OCI-LY7 (cell line): ENCODE measurements at regions not wholly inside any gene's neighbourhood (a gene's known extent, or its start where the extent isn't known, plus 50 kb on each side); places are given as distances from the start of the nearest gene placed in this dataset.

Experiments used
- BruUV-seq: library from RNA; stranded (reverse); fragments of 400-500 nt; replicated peaks from 2 replicates; lab custom pipeline; 2021; lab: Mats Ljungman, UMichigan
- CTCF ChIA-PET: fragments of 300-600 bp; sonication (Branson Sonifier 250); formaldehyde crosslinking; loops from one replicate; lab custom pipeline; 2022; ENCODE audit warnings: antibody characterized with exemption; ENCODE audit not compliant: unreplicated experiment; lab: Charles Lee
- POLR2A ChIA-PET: fragments of 300-600 bp; sonication (Branson Sonifier 250); formaldehyde crosslinking; loops from one replicate; lab custom pipeline; 2022; ENCODE audit warnings: antibody characterized with exemption; lab: Charles Lee
- DNase-seq: peaks from one replicate; pipeline ENCODE4 v3.0.0-alpha.2; 2015; ENCODE audit warnings: low spot score
- H2AFZ ChIP-seq: fragments of 200-600 bp; sonication (generic), shearing (Covaris generic); 2 replicates; pipeline ENCODE4 v1.6.1; 2014; ENCODE audit warnings: mild to moderate bottlenecking, antibody characterized with exemption, low read length, moderate library complexity
- H3K27ac ChIP-seq: fragments of 200-600 bp; sonication (generic); 2 replicates; pipeline ENCODE4 v1.5.1; 2014; ENCODE audit warnings: mixed run types, low read depth, mild to moderate bottlenecking, moderate library complexity, low read length, inconsistent platforms; ENCODE audit not compliant: poor library complexity, severe bottlenecking
- H3K36me3 ChIP-seq: fragments of 200-600 bp; sonication (generic); 2 replicates; pipeline ENCODE4 v1.6.1; 2014; ENCODE audit warnings: mild to moderate bottlenecking, antibody characterized with exemption, low read length, moderate library complexity, mixed read lengths; ENCODE audit not compliant: insufficient read depth
- H3K4me1 ChIP-seq: fragments of 200-600 bp; sonication (generic); 2 replicates; pipeline ENCODE4 v1.5.1; 2014; ENCODE audit warnings: mild to moderate bottlenecking, low read length; ENCODE audit not compliant: insufficient read depth, poor library complexity, severe bottlenecking
- H3K4me2 ChIP-seq: fragments of 200-600 bp; sonication (generic); 2 replicates; pipeline ENCODE4 v1.6.1; 2014; ENCODE audit warnings: mild to moderate bottlenecking, low read length
- H3K4me3 ChIP-seq: fragments of 200-600 bp; sonication (generic); 2 replicates; pipeline ENCODE4 v1.5.1; 2014; ENCODE audit warnings: mild to moderate bottlenecking, low read depth, low read length; ENCODE audit not compliant: poor library complexity, severe bottlenecking
- H3K79me2 ChIP-seq: fragments of 200-600 bp; sonication (generic); 2 replicates; pipeline ENCODE4 v1.6.1; 2016; ENCODE audit warnings: low read depth, mild to moderate bottlenecking, low read length, moderate library complexity, mixed read lengths; ENCODE audit not compliant: insufficient read depth
- H3K9me2 ChIP-seq: fragments of 200-600 bp; sonication (generic); 2 replicates; pipeline ENCODE4 v1.6.1; 2016; ENCODE audit warnings: mild to moderate bottlenecking, low read length, mixed read lengths; ENCODE audit not compliant: insufficient read depth
- H3K9me3 ChIP-seq: fragments of 200-600 bp; sonication (generic); 2 replicates; pipeline ENCODE4 v1.6.1; 2014; ENCODE audit warnings: mild to moderate bottlenecking, mixed run types, low read length, mixed read lengths
- H4K20me1 ChIP-seq: fragments of 200-600 bp; sonication (generic); 2 replicates; pipeline ENCODE4 v1.6.1; 2014; ENCODE audit warnings: mild to moderate bottlenecking, antibody characterized with exemption, low read length, moderate library complexity, mixed read lengths; ENCODE audit not compliant: insufficient read depth
- EZH2phosphoT487 ChIP-seq: fragments of 200-600 bp; sonication (generic); IDR thresholded peaks from 2 replicates; pipeline ENCODE4 v1.6.1; 2018; ENCODE audit warnings: low read depth, borderline replicate concordance, mild to moderate bottlenecking, mixed run types, antibody characterized with exemption, low read length, moderate library complexity, mixed read lengths
- intact Hi-C: fragments of 100-400 bp; cut with micrococcal nuclease; formaldehyde crosslinking; loops from one replicate; pipeline ENCODE4 v1.10.0; 2022; ENCODE audit not compliant: unreplicated experiment
- TF ChIP-seq, protein P1 (sequence below): fragments of 200-600 bp; sonication (generic); conservative IDR thresholded peaks from 2 replicates; pipeline ENCODE4 v1.5.1; 2014; ENCODE audit warnings: mild to moderate bottlenecking, antibody characterized with exemption, low read length, moderate library complexity, mixed read lengths

DNA sequence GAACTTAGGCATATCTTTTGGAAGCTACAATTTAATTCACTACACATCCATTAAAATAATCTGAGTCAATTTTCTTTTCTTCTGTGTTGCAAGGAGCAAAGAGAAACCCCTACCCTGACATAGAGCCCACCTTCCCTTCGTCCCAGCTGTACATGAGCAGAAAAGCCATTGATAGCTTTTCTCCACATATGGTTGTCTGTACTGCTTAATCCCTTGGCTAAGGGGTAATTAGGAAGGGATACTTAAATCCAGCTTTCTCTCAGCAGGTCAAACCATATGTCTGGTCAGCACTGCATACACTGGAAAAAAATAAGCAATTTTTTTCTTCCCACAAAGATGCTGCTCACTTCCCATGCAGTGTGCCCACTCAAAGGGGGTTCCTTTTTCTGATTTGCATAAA, 94.7 kb upstream of the RAD23B start:
- TF ChIP-seq EZH2phosphoT487 = no peak
- TF ChIP-seq, protein P1, sequence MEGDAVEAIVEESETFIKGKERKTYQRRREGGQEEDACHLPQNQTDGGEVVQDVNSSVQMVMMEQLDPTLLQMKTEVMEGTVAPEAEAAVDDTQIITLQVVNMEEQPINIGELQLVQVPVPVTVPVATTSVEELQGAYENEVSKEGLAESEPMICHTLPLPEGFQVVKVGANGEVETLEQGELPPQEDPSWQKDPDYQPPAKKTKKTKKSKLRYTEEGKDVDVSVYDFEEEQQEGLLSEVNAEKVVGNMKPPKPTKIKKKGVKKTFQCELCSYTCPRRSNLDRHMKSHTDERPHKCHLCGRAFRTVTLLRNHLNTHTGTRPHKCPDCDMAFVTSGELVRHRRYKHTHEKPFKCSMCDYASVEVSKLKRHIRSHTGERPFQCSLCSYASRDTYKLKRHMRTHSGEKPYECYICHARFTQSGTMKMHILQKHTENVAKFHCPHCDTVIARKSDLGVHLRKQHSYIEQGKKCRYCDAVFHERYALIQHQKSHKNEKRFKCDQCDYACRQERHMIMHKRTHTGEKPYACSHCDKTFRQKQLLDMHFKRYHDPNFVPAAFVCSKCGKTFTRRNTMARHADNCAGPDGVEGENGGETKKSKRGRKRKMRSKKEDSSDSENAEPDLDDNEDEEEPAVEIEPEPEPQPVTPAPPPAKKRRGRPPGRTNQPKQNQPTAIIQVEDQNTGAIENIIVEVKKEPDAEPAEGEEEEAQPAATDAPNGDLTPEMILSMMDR = no peak
- no peak for DNase-seq

DNA sequence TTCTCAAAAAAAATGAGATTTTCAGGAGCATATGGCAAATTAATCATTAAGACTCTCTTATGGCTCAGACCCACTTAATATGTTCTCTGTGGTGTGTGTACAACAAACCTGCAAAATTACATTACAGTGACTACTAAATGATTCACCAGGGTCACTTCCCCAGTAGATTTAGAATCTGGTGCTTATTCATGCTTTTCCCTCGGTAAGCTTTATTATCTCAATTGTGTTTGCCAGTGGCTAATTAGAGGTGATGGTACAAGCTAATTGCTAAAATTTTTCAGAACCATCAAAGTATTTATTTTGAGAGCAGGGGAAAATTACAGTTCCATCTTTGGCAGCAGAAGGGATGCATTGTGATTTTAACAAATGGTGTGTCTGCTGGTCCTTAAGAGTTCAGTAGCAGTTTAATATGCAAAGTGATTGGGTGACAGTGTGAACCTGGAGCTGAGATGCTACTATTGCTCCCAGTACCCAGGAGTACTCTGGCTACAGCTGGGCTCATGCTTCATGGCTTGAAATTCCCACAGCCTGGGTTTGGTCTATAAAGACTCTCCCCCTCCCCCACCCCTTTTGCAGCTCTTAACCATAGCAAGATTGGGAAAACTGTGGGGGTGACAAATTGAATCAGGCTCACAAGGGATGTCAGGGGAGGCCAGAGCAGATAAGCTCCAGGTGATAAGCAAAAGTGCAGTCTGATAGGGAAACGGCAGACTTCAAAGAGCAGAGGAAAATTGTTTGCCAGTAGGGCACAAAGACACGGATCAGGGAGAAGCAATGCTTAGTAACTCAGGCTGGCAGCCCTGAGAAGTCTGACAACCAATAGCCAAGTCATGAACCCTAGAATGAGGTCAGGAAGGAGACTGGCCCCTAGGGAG, 92.8 kb upstream of the RAD23B start:
- Histone ChIP-seq H4K20me1 (no peaks in the 10 kb centered on the region), H3K9me3 (no peaks in the 10 kb centered on the region), H3K4me3 (no peak overlapping the region), H3K4me2 (no peak overlapping the region), H3K79me2 (no peaks in the 10 kb centered on the region), H3K36me3 (no peaks in the 10 kb centered on the region), H3K27ac (no peak overlapping the region), H3K4me1 (no peaks in the 10 kb centered on the region), H3K9me2 (no peaks in the 10 kb centered on the region), H2AFZ (no peak overlapping the region)
- no TSS peak for BruUV-seq
- intact Hi-C loops = no loop called here
- ChIA-PET CTCF (no interaction called here), POLR2A (interaction anchor here (0.7 kb wide), 1 partner anchor 13 kb away, joined by 5 read pairs; no protein-coding TSS in a partner anchor)
- no peak for DNase-seq
- no peak for TF ChIP-seq EZH2phosphoT487
- TF ChIP-seq, protein P1 = no peak

More for the DNA sequence above, 94.7 kb upstream of the RAD23B start:
- no peaks in the 10 kb centered on the region for H4K20me1 ChIP-seq
- ChIA-PET CTCF (no interaction called here), POLR2A (no interaction called here)
- H3K27ac ChIP-seq = no peak overlapping the region
- H3K4me1 ChIP-seq = no peaks in the 10 kb centered on the region
- no peak overlapping the region for H2AFZ ChIP-seq
- intact Hi-C loops = no loop called here
- no peaks in the 10 kb centered on the region for H3K36me3 ChIP-seq
- H3K4me2 ChIP-seq = no peak overlapping the region
- no peaks in the 10 kb centered on the region for H3K9me2 ChIP-seq
- no peaks in the 10 kb centered on the region for H3K79me2 ChIP-seq
- no peak overlapping the region for H3K4me3 ChIP-seq
- H3K9me3 ChIP-seq = no peaks in the 10 kb centered on the region
- BruUV-seq = no TSS peak

DNA sequence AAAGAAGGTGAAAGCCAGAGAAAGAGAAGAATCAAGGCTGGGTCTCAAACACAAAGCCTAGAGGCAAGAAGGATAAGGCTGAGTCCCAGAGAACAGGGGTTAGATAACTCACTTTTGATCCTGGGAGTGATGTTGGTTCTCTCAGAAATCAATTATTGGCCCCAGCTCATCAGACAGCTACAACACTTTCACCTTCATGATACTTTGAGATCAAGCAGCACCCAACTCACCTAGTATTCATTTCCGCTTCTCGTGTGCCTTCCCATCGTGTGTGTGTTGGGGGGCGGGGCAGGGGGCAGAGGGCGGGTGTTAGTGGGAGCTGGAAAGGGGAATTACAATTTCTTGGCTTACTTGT, 92.2 kb upstream of the RAD23B start:
- Histone ChIP-seq H3K4me3 (no peak overlapping the region), H3K36me3 (no peaks in the 10 kb centered on the region), H3K4me2 (no peak overlapping the region), H3K27ac (no peak overlapping the region), H3K9me2 (no peaks in the 10 kb centered on the region), H4K20me1 (no peaks in the 10 kb centered on the region), H3K9me3 (no peaks in the 10 kb centered on the region), H3K79me2 (no peaks in the 10 kb centered on the region), H3K4me1 (no peaks in the 10 kb centered on the region), H2AFZ (no peak overlapping the region)
- POLR2A ChIA-PET = interaction anchor here (0.6 to 0.7 kb wide), 2 partner anchors 14 to 1818 kb away, joined by 5 to 6 read pairs; no protein-coding TSS in a partner anchor
- CTCF ChIA-PET = no interaction called here
- TF ChIP-seq, protein P1 = no peak
- no peak for TF ChIP-seq EZH2phosphoT487
- BruUV-seq = no TSS peak
- intact Hi-C loops = no loop called here
- DNase-seq = no peak
